GM21515 (cell line): ENCODE measurements at regions not wholly inside any gene's neighbourhood (a gene's known extent, or its start where the extent isn't known, plus 50 kb on each side); places are given as distances from the start of the nearest gene placed in this dataset.
"Not testable (repeated sequence)": the region's sequence is repeated elsewhere in the genome, so short reads cannot be mapped to it uniquely, and the experiment has no call there.

Experiments used
- ATAC-seq: cut with Tn5 transposase; IDR thresholded peaks from one replicate; pipeline ENCODE4 v1.9.1; 2021; ENCODE audit not compliant: unreplicated experiment

DNA sequence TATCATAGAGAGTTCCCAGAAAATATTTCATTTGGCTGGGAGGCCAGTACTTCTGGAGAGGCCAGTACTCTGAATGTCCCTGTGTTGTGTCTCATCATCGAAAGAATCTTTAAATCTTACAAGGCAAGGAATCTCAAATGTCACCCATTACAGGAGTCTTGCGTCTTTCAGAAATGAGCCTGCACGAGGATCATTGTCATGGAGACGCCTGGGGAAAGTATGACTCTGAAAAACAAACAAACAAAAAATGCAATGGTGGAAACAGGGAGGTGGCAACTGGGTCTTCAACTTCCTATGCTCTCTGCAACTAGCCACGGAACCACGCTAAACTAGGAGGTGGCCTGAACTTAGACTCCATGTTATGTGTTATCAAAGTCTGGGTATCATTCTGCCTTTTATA, 804.6 kb downstream of the EPHA3 start:
- ATAC-seq = no peak

DNA sequence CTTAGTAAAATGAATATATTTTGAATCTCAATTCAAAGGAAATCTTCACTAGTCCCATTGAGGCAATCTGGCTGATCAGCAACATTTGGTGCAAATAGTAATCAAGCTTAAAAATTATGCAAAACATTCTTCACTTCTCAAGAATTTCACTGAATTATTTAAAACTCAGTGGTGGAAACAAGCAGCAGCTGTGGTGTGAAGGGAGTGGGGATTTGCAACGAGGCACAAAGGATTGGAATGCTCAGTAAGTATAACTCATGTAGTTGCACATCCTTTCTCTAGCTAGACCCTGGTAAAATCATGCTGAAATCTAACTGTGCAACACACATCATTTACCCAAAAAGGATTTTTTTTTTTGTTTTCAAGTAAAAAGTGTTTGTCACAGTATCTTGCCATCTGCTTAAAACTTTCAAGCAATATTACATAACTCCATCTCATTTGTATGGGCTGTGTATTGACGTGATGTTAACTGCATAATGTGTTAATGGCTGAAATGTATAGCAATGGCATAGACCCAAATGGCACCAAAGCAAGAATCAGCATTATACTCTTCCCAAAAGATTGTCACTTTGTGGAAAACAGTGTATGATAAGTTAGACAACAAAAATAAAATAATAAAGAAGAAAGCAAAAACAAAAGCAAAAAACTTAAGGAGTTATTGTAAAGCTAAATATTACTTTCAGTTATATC, 816.6 kb downstream of the EPHA3 start:
- no peak for ATAC-seq

DNA sequence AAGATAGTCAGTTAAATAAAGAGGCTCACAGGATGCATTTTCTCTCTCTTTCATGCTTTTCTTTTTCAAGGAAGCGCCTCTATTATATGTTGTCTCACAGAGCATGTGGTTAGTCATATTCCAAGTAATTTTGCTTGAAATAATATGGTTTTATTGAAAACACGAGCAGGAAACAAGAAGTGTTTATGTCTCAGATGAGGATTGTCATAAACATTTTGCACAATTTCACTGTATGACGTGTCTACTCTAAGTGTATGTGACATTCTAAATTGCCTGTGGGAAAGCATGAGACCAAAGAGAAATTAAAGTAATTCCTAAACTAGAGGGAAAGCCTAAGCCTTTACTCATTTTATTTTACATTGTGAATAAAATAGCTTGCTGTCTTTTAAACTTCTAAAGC, 818.6 kb downstream of the EPHA3 start:
- ATAC-seq = no peak

DNA sequence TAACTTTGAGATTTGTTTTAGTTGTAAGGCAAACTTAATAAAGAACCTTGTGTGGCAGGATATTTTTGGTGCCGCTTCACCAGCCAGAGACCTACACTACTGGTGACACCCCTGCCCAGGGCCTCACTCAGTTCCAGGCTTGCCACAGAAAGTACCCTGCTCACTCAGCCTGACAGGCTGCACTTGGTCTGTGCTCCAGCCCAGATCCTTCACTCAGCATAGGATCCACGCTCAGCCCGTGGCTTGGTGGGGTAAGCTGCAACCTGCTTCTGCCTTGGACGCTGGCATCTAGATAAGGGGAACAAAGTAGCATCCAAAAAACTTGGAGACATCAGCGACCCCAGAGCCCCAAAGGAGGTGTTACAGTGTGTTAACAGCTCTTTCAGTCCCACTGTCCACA, 825.5 kb downstream of the EPHA3 start:
- ATAC-seq = no peak

DNA sequence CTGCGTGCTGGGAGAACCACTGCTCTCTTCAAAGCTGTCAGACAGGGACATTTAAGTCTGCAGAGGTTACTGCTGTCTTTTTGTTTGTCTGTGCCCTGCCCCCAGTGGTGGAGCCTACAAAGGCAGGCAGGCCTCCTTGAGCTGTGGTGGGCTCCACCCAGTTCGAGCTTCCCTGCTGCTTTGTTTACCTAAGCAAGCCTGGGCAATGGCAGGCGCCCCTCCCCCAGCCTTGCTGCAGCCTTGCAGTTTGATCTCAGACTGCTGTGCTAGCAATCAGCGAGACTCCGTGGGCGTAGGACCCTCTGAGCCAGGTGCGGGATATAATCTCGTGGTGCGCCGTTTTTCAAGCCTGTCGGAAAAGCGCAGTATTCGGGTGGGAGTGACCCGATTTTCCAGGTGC, 837.0 kb downstream of the EPHA3 start:
- ATAC-seq = not testable (repeated sequence)

DNA sequence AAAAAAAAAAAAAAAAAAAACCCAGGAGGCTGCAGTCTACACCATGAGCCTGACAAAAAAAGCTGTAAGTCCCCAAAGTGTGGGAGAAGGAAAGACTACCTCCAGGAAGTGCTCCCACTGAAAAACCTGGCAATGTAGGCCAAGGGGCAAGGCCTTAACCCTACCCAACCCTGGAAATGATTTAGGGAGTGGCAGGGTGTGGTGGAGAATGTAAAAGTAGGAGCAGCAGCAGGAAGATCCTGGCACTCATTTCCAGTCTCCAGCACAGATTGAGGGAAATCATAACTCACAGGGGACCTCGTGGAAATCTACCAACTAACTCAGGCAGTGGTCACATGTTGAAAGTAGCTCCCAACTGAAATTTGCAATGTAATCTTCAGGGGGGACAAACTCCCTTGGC, 839.5 kb downstream of the EPHA3 start:
- no peak for ATAC-seq

DNA sequence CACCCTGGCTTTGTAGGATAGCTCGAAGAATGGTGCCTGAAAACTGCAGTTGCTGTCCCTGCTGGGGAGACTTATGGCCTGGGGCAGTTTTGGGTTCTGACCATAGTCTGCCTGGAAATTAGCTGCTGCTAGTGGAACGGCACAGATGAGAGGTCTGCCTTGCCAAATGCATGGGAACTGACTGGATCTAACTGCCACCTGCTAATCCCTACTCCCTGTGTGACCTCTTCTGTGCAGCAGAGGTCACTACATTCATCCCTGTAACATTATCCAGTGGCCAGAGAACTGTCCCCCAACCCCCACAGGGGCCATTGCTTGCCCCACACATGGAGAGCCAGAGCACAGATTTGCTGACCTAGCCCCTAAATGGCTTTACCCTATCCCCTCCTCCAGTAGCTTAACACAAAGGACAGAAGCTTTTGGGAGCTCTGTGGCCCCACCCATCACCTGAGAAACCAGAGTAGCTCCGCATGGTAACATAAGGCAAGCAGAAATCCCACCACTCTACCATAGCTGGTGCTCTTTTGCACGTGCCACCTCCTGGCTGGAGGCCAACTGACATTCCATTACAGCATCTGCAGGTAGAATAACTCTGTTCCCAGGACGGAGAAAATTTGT, 840.0 kb downstream of the EPHA3 start:
- ATAC-seq = no peak

DNA sequence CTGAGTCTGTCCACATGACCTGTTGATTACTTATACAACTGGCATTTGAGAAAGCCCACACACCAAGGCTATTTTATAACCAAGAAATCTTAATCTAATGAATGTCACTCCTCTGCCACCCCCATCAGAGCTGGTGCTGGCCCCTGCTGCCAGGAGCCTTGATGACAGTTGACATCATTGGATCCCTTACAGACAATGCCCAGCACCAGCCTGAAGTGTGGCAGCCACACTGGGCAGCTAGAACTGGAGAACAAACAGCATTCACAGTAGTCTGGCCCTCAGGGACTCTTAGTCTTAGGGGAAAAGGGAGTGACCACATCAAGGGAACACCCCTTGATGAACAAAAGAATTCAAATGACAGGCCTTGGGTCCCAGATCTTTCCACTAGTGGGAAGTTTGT, 840.6 kb downstream of the EPHA3 start:
- no peak for ATAC-seq

DNA sequence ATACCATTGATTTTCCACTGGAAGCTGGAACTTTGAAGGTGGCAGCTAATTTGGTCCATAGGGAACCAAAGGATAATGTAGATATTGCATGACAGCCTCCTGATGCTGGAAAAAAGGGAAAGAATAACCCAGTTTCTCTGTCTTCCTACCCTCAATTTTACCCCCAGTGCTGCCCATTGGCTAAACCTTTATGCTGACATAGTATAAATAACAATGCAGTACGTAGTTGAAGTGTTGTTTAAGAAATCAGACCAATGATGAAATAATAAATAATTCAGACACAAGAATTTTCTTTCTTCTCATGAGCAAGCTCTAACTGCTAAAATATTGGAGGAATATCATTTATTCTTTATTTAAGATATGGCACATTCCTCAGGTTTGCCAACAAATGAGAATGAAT, 843.4 kb downstream of the EPHA3 start:
- no peak for ATAC-seq

DNA sequence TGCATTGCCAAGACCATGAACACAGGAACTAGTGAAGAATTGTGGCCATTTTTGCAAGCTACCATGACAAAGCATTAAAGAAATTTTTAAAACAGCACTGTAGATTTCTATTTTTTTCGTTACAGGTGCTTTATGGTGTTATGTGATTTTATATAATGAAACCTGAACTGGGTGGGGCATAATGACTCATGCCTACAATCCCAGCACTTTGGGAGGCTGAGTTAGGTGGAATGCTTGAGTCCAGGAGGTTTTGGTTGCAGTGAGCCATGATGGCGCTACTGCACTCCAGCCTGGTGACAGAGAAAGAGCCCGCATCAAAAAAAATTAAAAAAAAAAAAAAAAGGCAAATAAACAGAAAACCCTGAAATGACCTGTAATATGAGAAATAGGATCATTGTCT, 846.7 kb downstream of the EPHA3 start:
- ATAC-seq = no peak

DNA sequence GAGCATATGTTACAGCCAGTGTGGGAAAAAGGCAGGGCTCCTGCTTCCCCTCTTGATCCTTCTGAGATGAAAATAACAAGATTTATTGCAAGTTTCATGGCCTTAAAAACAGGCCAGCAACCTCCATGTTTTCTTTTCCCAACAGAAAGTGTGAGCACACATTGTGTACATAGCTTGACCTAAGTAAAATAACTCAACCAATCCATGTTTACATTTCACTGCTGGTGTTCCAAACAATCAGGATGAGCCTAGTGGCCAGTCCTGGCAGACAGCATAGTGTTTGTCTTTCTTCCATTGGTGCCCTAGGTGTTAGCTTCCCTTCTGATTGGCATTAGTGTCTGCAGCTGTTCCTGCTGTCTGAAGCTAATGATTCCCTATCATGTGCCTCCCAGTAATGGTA, 847.7 kb downstream of the EPHA3 start:
- ATAC-seq = no peak

DNA sequence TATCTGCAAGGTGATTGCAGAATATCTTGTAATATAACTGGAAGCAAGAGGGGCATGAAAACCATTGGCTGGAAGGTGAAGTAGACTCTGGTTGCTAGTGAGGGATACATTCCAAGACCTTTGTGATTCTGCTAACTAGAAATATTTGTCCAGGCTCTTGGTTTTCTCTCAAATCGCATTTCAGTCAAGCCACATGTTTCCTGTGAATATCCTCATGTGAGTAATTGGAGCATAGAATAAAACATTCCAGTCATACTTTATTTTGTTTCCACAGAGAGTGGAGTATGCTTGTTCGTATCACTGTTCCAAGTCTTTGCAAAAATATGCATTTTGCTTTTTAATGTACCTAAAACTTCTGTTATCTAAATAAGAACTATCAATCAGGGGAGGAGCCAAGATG, 850.0 kb downstream of the EPHA3 start:
- no peak for ATAC-seq

DNA sequence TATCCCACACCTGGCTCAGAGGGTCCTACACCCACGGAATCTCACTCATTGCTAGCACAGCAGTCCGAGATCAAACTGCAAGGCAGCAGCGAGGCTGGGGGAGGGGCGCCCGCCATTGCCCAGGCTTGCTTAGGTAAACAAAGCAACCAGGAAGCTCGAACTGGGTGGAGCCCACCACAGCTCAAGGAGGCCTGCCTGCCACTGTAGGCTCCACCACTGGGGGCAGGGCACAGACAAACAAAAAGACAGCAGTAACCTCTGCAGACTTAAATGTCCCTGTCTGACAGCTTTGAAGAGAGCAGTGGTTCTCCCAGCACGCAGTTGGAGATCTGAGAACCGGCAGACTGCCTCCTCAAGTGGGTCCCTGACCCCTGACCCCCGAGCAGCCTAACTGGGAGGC, 850.7 kb downstream of the EPHA3 start:
- not testable (repeated sequence) for ATAC-seq

DNA sequence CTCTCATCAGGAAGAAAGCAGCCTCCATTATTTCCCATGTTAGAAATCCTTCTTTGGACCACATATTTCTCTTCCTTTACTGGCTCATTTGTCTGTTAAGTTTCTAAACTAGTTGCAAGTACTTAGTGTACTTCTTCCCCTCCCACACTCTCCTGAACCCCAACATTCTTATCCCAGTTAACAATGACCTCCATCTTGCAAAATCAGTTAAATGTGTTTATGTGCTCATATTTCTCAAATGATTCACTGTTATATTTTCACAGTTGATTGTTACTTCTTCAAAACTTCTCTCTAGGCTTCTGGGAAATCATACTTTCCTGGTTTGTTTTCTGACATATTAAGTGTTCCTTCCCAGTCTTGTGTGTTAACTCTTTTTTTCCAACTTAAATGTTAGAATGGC, 856.9 kb downstream of the EPHA3 start:
- ATAC-seq = no peak

DNA sequence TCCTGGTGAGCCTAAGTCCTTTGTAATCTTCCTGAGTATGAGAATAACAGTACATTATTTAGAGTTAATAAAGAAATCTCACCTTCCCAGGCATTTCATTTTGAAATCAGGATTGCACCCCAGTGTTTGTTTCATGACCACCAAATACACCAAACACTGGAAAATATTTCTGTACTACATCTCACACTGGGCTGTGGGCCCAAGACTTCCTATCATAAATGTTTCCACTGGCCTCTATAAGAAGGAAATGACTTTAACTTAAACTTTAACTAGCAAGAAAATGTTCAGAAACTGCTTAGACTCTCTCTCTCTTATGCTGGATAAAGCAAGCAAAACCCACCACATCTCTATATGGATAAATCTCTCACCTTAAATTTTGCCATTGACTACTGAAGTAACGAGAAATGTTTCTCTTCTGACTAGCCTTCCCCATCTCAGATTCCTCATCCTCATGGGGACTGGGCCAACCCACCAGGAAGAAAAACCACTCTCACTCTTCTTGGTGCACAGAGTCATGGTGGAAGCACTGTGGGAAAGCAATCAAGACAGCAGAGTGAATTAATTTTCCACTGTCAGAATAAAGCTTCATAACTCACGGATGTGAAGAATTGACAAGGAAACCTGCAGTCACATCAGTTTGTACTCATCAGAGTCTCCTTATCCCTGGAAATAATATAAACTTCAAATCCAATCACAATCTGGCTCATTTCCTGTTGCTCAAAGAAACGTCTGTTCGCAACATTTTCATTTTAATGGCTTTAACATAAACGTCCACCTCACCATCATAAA, 859.6 kb downstream of the EPHA3 start:
- ATAC-seq = no peak

DNA sequence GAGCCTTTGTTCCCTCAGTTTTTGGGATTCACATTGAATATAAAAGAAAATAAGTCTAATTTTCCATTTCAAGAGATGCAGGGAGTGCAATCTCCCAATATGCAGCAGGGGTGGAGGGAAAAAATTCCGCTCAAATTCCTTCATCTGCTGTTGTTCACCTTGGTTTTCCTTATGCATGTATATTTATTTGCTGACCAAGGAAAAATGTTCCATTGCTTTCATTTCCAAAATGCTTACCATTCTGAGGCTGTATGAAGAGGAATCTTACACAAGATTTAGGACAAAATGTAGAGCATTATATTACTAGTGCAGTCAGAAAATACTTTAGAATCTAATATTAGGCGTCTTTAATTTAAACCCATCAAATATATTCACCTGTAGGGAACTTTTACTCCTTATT, 863.9 kb downstream of the EPHA3 start:
- no peak for ATAC-seq

DNA sequence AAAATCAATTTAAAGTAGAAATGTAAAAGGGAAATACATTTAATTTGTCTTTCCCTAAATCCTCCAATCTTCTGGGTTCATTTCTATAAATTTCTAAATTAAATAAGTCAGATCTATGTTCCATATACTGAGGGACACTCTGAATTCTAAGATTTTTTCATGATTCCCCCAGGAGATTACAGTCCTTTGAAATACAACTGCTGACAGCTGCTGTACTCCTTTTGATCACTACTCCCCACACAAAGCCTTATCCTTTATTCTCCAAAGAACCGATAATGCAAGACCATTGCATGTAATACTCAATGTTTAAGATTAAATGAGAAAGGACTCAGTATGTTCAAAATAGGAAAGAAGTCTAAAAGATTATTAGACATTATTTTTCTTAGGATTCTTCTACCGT, 865.7 kb downstream of the EPHA3 start:
- no peak for ATAC-seq

DNA sequence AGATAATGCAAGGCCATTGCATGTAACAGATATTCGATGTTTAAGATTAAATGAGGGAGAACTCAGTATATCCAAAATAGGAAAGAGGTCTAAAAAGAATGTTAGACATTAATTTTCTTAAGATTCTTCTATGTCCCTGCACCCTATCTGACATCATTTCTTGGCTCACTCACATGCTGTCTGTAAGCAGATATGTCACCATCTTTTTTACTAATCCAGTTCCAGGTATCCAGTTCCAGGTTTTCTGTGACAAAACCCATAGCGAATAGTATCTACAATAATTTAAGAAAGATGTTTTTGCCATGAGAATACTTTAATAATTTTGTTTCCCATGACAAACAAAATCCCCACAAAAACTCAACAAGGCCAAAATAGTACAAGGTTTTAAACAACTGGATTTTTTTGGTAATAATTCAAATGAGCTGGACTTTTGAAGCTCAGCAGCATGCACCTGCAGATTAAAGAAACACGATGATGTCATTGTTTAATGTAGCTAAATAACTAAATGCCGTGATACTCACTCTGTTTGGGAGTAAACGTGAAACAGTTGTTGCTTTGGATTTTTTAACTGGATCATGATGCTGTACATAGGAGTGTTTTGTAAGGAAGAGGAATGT, 867.6 kb downstream of the EPHA3 start:
- ATAC-seq = no peak

DNA sequence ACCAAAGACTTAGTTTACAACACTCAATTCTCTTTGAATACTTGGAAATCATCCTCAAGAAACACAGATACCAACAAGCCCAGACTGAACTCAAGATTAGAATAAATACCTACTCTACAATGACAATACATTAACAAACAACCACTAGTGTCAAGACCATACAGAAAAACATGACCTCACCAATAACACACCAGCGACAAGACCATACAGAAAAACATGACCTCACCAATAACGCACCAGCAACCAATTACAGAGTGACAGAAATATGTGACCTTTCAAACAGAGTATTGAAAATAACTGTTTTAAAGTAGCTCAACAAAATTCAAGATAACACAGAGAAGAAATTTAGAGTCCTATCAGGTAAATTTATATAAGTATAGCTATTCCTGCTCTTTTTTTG, 876.0 kb downstream of the EPHA3 start:
- no peak for ATAC-seq

DNA sequence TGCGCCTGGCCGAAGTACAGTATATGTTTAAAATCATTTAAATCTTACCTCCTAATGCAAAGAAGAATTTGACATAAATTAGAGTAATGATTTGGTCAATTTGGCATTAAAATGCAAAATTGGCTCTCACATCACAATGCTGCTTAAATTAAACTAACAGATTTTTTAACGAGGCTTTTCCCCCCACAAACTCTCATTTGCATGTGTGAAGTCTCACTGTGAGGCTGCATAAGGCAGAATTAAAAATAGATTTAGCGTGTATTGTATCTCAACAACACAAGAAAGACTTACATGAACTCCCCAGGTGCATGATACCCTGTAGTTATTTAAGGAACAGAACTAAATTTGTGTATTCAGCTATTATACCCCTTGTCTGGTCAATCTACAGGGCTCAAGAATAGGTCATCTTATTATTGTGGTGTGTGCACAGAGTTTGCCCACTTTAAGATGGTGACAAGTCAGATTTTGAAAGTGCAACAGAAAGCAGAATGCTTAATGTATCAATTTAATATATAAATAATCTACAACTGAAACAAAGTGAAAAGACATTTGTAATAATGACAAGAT, 897.9 kb downstream of the EPHA3 start:
- ATAC-seq = no peak

DNA sequence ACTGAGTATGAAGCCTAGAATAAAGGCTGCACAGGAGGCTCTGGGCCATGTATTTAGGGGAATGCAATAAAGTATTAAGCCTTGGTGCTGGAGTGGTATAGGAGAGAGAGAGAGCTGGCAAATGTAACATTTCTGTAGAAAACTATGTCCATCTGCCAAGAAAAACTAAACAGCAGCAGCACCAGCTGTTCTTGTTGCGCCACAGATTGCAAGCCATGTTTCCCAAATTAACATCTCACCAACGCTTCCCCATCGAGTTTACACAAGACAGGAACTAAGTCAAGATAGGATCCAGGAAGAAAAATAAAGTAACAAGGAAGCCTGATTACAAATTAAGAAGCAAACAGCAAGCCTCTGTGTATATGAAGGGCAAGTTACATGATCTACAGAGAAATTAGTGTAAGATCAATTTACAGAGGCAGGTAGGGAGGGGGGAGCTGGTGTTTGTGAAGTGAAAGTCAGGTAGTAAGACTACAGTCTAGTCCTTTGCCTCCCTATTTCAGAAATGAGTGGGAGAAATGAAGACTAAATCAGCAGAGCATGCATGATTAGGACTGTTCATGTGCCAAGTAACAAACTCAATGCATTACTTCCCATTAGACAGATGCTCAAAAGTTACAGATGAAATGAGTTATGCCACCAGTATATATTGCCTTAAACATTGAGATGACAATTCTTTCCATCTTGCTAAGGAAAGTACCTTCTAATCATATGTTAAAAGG, 900.5 kb downstream of the EPHA3 start:
- no peak for ATAC-seq
